Epithelial cell of prostate (primary cell): ENCODE measurements at regions not wholly inside any gene's neighbourhood (a gene's known extent, or its start where the extent isn't known, plus 50 kb on each side); places are given as distances from the start of the nearest gene placed in this dataset.
A peak's percentile ranks its signal among the peaks of the same experiment; 100 is the strongest.

Source experiments
- DNase-seq: peaks from one replicate; pipeline ENCODE4 v3.0.0-alpha.2; 2011; ENCODE audit warnings: low read depth, low spot score
- H3K27ac ChIP-seq: fragments of 450-650 bp; 2 replicates; pipeline ENCODE4 v1.5.1; 2017; ENCODE audit warnings: mild to moderate bottlenecking

GRCh38 chr1:56064705-56065104, 514.7 kb downstream of the PLPP3 start:
- H3K27ac ChIP-seq, result peak overlapping the region; percentile 72
- peak; percentile 90 for DNase-seq

GRCh38 chr1:56063461-56063860, 515.9 kb downstream of the PLPP3 start:
- no peak for DNase-seq
- peak overlapping the region; percentile 72 for H3K27ac ChIP-seq

- no peak overlapping the region for H3K27ac ChIP-seq
- DNase-seq, result no peak
Measured at GRCh38 chr1:56062625-56063024, 516.7 kb downstream of the PLPP3 start.

GRCh38 chr1:56061824-56062223, 517.5 kb downstream of the PLPP3 start:
- peak; percentile 52 for DNase-seq
- no peak overlapping the region for H3K27ac ChIP-seq

DNA sequence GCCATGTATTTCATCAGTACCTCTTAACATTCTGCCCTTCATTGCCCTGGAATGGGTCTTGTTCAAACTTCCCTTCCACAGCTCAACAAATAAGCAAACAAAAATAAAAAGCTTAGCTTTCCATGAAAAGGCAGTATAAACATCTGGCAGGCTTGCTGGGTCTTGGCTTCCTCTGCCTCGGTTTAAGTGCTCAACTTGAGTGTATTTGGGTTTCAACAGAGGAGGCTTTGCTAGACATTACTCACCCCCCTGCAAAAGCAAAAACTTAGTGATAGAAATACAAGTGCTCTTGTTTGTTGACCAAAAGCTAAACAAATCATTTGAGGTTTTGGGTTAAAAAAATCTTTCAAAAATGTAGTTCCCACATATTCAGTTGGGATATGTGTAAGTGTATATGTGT, 518.5 kb downstream of the PLPP3 start:
- H3K27ac ChIP-seq, result no peak overlapping the region
- no peak for DNase-seq

GRCh38 chr1:56057466-56058405, 521.6 kb downstream of the PLPP3 start:
- DNase-seq, result no peak
- no peak overlapping the region for H3K27ac ChIP-seq

GRCh38 chr1:56056438-56057287, 522.7 kb downstream of the PLPP3 start:
- DNase-seq, result no peak
- H3K27ac ChIP-seq, result no peak overlapping the region

DNA sequence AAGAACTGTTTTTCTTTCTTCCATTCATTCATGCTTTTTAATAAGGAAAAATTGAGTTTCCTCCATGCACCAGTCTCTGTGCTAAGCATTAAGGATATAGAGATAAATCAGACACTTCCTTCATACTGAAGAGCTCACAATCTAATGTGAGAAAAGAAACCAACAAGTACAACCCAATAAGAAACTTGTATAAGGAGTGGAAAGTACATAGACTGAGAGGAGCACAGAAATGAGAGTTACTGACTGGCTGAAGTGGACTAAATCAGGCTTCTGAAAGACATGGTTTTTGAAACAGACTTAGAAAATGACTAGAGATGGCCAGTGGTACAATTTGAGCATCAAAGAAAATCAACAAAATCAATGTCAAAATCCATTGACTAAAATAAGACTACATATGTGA, 524.4 kb downstream of the PLPP3 start:
- H3K27ac ChIP-seq, result no peak overlapping the region
- DNase-seq, result no peak

DNA sequence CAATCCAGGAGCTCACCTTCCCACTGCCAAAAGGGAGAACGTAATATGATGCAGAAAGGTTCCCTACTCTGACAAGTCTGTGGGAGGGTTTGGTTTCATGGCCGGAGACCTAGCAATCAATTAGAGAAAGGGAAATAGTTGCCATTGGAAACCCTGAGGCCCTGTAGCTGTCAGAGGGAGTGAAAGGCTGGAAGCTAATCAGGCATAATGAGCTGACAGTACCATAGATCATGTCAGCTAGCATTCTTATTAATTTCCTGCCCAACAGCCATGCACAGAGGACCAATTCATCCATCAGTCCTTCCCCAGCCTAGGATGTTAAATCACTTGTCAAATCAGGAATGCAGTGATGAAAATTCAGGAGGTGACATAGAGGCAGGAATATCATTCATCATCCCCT, 527.3 kb downstream of the PLPP3 start:
- no peak for DNase-seq

DNA sequence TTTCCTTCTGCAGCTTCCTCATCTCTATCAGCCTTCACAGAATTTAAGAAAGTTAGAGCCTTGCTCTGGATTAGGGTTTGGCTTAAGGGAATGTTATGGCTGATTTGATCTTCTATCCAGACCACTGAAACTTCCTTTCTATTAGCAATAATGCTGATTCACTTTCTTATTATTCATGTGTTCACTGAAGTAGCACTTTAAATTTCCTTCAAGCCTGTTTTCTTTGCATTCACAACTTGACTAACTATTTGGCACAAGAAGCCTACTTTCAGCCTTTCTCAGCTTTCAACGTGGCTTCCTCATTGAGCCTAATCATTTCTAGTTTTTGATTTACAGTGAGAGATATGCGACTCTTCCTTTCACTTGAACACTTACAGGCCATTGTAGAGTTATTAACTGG, 528.5 kb downstream of the PLPP3 start:
- DNase-seq, result no peak
- H3K27ac ChIP-seq, result no peak overlapping the region

More for the DNA sequence above, 527.3 kb downstream of the PLPP3 start:
- H3K27ac ChIP-seq, result no peak overlapping the region

DNA sequence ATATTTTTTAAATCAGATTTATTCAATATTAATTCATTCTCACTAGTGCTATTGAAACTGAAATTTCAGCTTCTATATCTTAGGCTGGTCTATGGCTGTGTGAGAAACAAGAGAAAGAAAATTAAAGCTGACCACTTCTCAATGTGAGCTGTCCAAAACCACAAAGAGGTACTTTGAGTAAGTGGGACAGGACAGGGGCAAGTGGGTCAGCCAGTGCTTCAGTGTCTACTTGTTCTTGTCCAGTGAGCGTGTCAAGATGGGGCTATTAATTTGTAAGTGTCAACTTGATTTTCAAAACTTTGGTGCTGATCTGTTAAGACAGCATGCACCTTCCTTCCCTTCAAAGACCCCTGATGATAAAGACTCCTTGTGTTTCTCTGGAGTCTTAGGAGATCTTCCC, 533.9 kb downstream of the PLPP3 start:
- H3K27ac ChIP-seq, result no peak overlapping the region
- no peak for DNase-seq

- H3K27ac ChIP-seq, result no peak overlapping the region
- DNase-seq, result no peak
Measured at GRCh38 chr1:56045062-56045461, 534.3 kb downstream of the PLPP3 start.

DNA sequence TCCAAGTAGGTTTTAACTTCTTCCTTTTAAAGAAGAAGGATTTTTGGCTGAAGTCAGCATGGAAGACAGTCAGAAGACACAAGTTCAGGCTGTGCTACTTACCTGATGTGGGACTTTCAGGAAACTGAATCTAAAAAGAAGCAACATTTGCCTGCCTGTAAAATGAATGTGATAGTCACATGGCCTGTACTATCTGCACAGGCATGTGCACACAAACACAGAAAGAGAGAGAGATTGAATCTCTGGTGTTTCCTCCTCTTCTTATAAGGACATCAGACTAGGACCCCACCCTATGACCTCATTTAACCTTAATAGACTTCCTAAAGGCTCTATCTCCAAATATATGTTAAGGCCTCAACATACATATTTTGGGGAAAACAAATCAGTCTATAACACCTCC, 542.9 kb downstream of the PLPP3 start:
- H3K27ac ChIP-seq, result no peak overlapping the region
- DNase-seq, result no peak

DNA sequence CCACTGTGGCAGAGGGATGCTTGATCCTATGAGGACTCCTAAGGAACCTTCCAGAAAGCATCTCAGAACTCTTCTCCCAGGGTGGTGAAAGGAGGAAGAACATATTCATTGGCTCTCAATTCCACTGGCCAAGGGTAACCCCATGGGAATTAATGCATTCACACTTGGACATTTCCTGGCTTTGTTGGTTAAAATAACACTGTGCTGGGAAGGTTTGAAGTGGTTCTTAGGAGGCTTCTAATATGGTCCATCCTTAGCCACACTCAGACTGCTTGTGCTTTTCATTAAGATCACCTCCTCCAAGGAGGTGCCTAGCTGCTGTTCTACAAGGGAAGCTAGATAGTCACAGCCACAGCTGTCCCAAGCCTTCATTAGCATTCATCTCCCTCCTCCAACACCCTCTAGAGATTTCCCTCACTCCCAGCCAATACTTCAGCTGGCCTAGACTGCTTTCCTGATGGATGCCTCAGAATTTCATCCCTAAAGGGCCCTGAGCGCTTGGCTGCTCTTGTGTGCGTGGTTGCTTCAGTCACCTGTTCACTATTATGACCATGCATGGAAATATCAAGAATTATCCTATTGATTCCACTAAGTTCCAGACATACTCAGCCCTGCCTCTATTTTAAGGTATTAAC, 544.4 kb downstream of the PLPP3 start:
- no peak overlapping the region for H3K27ac ChIP-seq
- DNase-seq, result no peak

GRCh38 chr1:56034222-56034621, 545.1 kb downstream of the PLPP3 start:
- H3K27ac ChIP-seq, result no peak overlapping the region
- no peak for DNase-seq

GRCh38 chr1:56033321-56034037, 545.9 kb downstream of the PLPP3 start:
- no peak for DNase-seq
- no peak overlapping the region for H3K27ac ChIP-seq

GRCh38 chr1:56032096-56032676, 547.2 kb downstream of the PLPP3 start:
- no peak for DNase-seq

DNA sequence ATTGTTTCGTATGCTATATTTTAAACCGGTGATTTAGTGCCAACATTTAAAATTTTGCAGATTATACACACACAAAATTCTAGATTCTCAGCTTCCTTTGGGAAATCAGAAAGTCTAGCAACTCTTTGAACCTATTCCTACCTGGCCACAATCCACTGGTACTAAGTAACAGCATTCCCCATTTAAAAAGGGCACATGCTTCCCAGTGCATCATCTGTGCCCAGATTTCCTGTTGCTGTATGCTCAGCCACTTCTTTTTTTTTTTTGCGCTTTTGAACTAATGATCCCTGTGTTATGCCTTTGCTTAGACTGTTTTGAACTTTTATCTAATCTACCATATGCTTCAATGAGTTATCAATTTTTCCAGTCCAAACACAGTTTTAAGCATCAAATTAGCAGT, 548.4 kb downstream of the PLPP3 start:
- no peak overlapping the region for H3K27ac ChIP-seq
- no peak for DNase-seq

More at GRCh38 chr1:56032096-56032676, 547.2 kb downstream of the PLPP3 start:
- H3K27ac ChIP-seq, result no peak overlapping the region

DNA sequence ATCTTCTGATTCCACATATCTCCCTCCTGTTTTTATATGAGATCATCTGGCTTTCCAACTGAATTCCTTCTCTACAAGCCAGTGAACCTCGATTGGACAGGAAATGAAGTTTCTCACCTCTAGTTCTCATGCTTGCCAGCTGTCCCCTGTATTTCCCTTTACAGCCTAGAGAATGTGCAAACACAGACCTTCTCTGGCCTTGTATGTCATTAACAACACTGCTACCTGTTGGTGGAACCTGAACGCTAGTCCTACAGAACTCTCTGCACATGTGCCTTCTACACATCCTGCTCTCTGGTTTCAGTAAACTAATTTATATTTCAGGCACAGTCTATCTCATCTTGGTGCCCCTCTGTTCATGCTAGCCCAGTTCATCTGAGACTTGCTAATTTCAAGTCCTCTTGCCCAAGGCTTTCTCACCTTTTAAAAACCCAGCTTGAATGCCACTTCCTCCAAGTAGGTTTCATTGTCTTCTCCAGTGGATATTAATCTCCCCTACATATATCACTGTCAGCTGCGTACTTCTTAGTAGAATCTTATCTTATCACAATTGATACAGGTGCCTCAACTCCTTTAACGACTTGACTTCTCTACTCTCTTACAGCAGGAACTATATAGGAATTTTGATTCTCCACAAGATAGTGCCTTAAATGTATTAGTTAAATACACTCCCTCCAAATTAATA, 549.9 kb downstream of the PLPP3 start:
- DNase-seq, result no peak
- no peak overlapping the region for H3K27ac ChIP-seq
